HG03558 (cell line): ENCODE measurements at regions not wholly inside any gene's neighbourhood (a gene's known extent, or its start where the extent isn't known, plus 50 kb on each side); places are given as distances from the start of the nearest gene placed in this dataset.

ENCODE experiments used
- ATAC-seq: cut with Tn5 transposase; IDR thresholded peaks from one replicate; pipeline ENCODE4 v1.9.1; 2021; ENCODE audit warnings: moderate number of reproducible peaks; ENCODE audit not compliant: unreplicated experiment; ENCODE audit errors: extremely low read depth

- ATAC-seq = no peak
Measured at GRCh38 chr20:40463171-40463570, 225.9 kb downstream of the MAFB start.

- no peak for ATAC-seq
Measured at GRCh38 chr20:40462566-40462965, 226.5 kb downstream of the MAFB start.

DNA sequence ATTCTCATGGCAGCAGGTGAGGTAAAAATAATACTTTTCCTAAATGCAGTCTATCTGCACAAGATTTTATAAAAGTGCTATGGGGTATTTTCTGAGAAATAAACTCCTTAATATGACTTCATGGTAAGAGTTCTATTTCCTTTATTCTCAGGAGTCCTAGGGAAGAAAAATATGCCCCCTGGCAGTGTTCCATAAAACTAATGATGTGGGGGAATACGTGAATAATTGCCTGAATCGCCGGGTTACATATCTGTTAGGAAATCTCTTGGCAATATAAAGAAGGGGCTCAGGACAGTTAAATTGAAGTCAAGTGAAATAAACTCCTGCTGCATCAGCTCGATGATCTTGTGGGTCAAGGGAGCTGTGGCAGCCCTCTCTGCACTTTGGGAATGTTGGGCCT lies 229.7 kb downstream of the MAFB start:
- no peak for ATAC-seq

GRCh38 chr20:40457404-40457803 lies 231.6 kb downstream of the MAFB start:
- ATAC-seq = no peak

DNA sequence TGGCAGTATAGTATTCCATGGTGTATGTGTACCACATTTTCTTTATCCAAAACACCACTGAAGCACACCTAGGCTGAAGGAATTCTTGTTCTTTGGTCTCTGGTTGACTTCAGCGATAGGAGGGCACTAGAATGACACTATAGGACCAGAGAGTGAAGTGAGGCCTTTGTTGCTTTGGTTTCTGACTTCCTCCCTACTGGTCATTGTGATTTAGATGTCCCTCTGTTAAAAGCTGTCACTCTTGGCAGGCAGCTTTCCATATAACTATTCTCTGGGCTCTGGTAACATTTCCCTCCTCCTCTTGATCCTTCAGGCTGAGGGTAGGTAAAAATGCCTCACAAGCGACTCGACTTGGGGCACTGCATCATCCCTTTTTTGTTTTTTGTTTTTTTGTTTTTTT lies 236.3 kb downstream of the MAFB start:
- no peak for ATAC-seq

GRCh38 chr20:40451552-40451951 lies 237.5 kb downstream of the MAFB start:
- no peak for ATAC-seq

GRCh38 chr20:40449974-40450616 lies 238.9 kb downstream of the MAFB start:
- no peak for ATAC-seq

GRCh38 chr20:40449144-40449690 lies 239.8 kb downstream of the MAFB start:
- ATAC-seq = no peak

DNA sequence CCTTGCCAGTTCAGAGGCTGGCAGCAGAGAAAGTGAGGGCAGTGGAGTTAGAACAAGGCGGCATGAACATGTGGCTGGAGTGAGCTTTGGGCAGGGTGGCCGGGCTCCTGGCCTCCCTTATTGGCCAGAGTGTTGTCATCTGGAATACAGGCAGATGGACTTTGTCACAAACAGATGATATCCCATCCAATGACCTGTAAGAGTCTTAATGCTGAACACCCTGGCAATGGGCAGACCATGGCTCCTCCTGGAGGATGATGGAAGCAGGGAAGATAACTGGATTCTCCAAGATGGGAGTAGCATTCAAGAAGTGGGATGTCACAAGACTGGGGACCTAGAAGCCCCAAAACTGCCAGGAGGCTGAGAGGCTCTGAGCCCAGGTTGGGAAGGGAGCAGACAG lies 242.1 kb downstream of the MAFB start:
- no peak for ATAC-seq

GRCh38 chr20:40444516-40444915 lies 244.5 kb downstream of the MAFB start:
- ATAC-seq = no peak

DNA sequence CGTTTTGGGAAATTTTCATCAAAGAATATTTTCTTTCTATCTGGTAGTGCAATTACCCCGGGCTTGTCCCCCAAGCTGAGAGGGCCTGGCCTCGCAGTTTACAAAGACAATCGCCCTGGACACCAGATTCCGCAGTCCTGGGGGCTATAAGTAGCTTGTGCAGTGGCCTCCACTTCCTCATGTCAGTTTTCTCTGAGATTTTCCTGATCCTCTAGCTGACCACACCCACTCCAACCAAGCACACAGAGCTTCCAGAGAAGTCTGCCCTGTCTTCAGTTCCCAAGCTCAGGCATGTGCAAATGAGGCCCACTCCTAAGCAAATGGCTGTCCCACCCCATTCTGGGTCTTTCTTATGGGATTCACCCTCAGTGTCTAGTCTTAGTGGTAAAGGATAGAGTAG lies 245.3 kb downstream of the MAFB start:
- no peak for ATAC-seq

GRCh38 chr20:40442181-40442963 lies 246.7 kb downstream of the MAFB start:
- no peak for ATAC-seq

DNA sequence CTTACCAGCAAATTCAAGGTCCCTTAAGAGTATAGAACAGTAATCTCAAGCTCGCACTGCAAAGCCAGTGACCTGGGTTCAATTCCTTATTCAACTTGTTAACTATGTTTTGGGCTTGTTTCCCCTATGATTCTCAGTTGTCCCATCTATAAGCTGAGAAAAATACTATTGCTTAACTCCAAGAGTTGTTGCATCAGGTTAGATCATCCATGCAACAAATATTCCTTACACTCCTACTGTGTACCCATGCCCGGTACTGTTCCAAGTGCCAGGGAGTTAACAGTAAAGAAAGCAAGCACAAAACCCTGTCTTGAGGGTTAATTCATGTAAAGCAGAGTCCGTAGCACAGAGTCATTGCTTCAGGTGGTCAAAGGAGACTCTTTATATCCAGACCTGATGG lies 247.3 kb downstream of the MAFB start:
- no peak for ATAC-seq

GRCh38 chr20:40438161-40438830 lies 250.7 kb downstream of the MAFB start:
- ATAC-seq = no peak

GRCh38 chr20:40436011-40436410 lies 253.0 kb downstream of the MAFB start:
- no peak for ATAC-seq

GRCh38 chr20:40435146-40435895 lies 253.7 kb downstream of the MAFB start:
- ATAC-seq = no peak

- no peak for ATAC-seq
Measured at GRCh38 chr20:40434122-40434521, 254.9 kb downstream of the MAFB start.

DNA sequence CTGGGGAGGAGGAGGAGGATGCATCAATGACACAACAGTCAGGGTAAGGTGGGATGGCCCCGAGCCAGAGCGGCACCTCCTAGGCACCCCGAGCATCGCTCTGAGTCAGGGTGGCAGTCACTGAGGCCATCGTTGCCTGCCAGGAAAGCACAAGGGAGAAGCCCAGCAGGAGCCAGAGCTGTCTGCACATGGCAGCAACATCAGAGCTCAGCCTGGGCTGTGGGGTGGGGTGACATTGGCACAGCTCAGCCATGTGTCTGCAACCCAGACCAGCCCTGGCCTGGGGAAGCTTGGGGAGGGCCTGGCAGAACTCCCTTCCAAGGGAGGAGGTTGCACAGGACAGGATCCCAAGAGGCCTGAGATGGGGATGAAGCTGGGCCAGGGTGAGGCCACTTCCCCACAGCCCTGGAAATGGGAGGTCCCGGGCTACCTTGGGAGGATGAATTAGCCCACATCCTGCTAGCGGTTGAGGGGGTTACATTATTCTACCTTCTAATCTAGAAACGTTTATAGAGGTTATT lies 255.6 kb downstream of the MAFB start:
- ATAC-seq = no peak

GRCh38 chr20:40431611-40432010 lies 257.4 kb downstream of the MAFB start:
- ATAC-seq = no peak

DNA sequence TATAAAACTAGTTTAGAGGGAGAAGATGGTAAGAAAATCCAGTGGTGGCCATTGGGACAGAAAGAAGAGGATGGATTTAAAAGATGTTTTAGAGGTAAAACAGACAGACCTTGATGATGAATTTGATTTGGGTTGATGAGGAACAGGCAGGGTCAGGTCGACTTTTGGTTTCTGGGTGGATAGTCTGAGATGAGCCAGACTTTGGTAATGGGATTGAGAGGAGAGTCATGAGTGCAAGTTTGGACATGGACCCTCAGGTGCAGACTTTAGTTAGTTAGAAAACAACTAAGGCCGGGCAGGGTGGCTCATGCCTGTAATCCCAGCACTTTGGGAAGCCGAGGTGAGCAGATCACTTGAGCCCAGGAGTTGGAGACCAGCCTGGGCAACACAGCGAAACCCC lies 257.9 kb downstream of the MAFB start:
- ATAC-seq = no peak
